Liver (tissue), 7 donors: ENCODE measurements at regions not wholly inside any gene's neighbourhood (a gene's known extent, or its start where the extent isn't known, plus 50 kb on each side); places are given as distances from the start of the nearest gene placed in this dataset.

Experiments
- DNase-seq: peaks from one replicate; pipeline ENCODE4 v3.0.0-alpha.2; 2017; ENCODE audit warnings: low spot score
- H3K27ac ChIP-seq, 2 donors: one replicate each; pipeline ENCODE4 v1.7.0; 2013; ENCODE audit warnings: inconsistent platforms in 2 of 2, low read length in 2 of 2, control low read depth in 1 of 2, low read depth in 1 of 2, mild to moderate bottlenecking in 1 of 2
- H3K27me3 ChIP-seq, 4 donors: one replicate each; pipeline versions ENCODE4 v1.6.1 to v1.7.0; 2013; ENCODE audit warnings: low read length in 3 of 4, inconsistent platforms in 1 of 4, mild to moderate bottlenecking in 1 of 4, moderate library complexity in 1 of 4; ENCODE audit not compliant: control insufficient read depth in 4 of 4, insufficient read depth in 4 of 4
- H3K36me3 ChIP-seq, 4 donors: one replicate each; pipeline versions ENCODE4 v1.6.1 to v1.7.0; 2013; ENCODE audit warnings: low read length in 3 of 4, mild to moderate bottlenecking in 3 of 4, low read depth in 1 of 4, moderate library complexity in 1 of 4; ENCODE audit not compliant: control insufficient read depth in 4 of 4, insufficient read depth in 3 of 4
- H3K4me1 ChIP-seq, 4 donors: one replicate each; pipeline versions ENCODE4 v1.6.1 to v1.7.0; 2013; ENCODE audit warnings: low read length in 3 of 4, mild to moderate bottlenecking in 3 of 4, moderate library complexity in 1 of 4; ENCODE audit not compliant: control insufficient read depth in 4 of 4, insufficient read depth in 4 of 4
- H3K4me3 ChIP-seq, 3 donors: one replicate each; pipeline versions ENCODE4 v1.6.1 to v1.7.0; 2013; ENCODE audit warnings: low read length in 3 of 3, control low read depth in 1 of 3, low read depth in 1 of 3, mild to moderate bottlenecking in 1 of 3
- H3K9ac ChIP-seq, 2 donors: one replicate each; pipeline ENCODE4 v1.7.0; 2013; ENCODE audit warnings: low read length in 2 of 2, mild to moderate bottlenecking in 2 of 2, moderate library complexity in 2 of 2, control low read depth in 1 of 2, low read depth in 1 of 2
- H3K9me3 ChIP-seq, 4 donors: one replicate each; pipeline versions ENCODE4 v1.6.1 to v1.7.0; 2013; ENCODE audit warnings: low read length in 3 of 4; ENCODE audit not compliant: control insufficient read depth in 4 of 4
- ATF3 ChIP-seq: IDR thresholded peaks from 2 replicates; pipeline ENCODE4 v1.6.1; 2016; ENCODE audit warnings: antibody characterized with exemption
- EGR1 ChIP-seq, 2 donors: IDR thresholded peaks; 2 replicates each; pipeline ENCODE4 v1.6.1; 2016 to 2018; ENCODE audit warnings: antibody characterized with exemption in 2 of 2, low read depth in 2 of 2
- FOXA1 ChIP-seq: IDR thresholded peaks from 2 replicates; pipeline ENCODE4 v1.6.1; 2016; ENCODE audit warnings: antibody characterized with exemption
- FOXA2 ChIP-seq: IDR thresholded peaks from 2 replicates; pipeline ENCODE4 v1.6.1; 2016; ENCODE audit warnings: antibody characterized with exemption
- GABPA ChIP-seq, 2 donors: IDR thresholded peaks in 1 of 2; conservative IDR thresholded peaks in 1 of 2; 2 replicates each; pipeline ENCODE4 v1.6.1; 2016; ENCODE audit warnings: antibody characterized with exemption in 2 of 2, mild to moderate bottlenecking in 1 of 2, moderate library complexity in 1 of 2
- HNF4A ChIP-seq, 2 donors: conservative IDR thresholded peaks; 2 replicates each; pipeline ENCODE4 v1.6.1; 2016; ENCODE audit warnings: antibody characterized with exemption in 2 of 2, mild to moderate bottlenecking in 2 of 2
- HNF4G ChIP-seq: IDR thresholded peaks from 2 replicates; pipeline ENCODE4 v1.6.1; 2016; ENCODE audit warnings: antibody characterized with exemption
- JUND ChIP-seq, 2 donors: IDR thresholded peaks; 2 replicates each; pipeline ENCODE4 v1.6.1; 2016; ENCODE audit warnings: antibody characterized with exemption in 2 of 2
- NR2F2 ChIP-seq: IDR thresholded peaks from 2 replicates; pipeline ENCODE4 v1.6.1; 2016; ENCODE audit warnings: antibody characterized with exemption
- RXRA ChIP-seq, 2 donors: IDR thresholded peaks; 2 replicates each; pipeline ENCODE4 v1.6.1; 2017 to 2018; ENCODE audit warnings: antibody characterized with exemption in 2 of 2, mild to moderate bottlenecking in 1 of 2
- SP1 ChIP-seq: IDR thresholded peaks from 2 replicates; pipeline ENCODE4 v1.6.1; 2018; ENCODE audit warnings: antibody characterized with exemption, mild to moderate bottlenecking
- TAF1 ChIP-seq: conservative IDR thresholded peaks from 2 replicates; pipeline ENCODE4 v1.6.1; 2016; ENCODE audit warnings: antibody characterized with exemption, mild to moderate bottlenecking
- YY1 ChIP-seq: IDR thresholded peaks from 2 replicates; pipeline ENCODE4 v1.6.1; 2016; ENCODE audit warnings: antibody characterized with exemption, mild to moderate bottlenecking
- ZBTB33 ChIP-seq: IDR thresholded peaks from 2 replicates; pipeline ENCODE4 v1.6.1; 2016; ENCODE audit warnings: antibody characterized with exemption
- WGBS: extraction: QIAGEN DNeasy Blood & Tissue Kit; methylation state at CpG from one replicate; pipeline ENCODE4 v1.1.7; 2013; 5-methylcytosine and 5-hydroxymethylcytosine counted together
- TF ChIP-seq, protein P1 (sequence below): IDR thresholded peaks from 2 replicates; pipeline ENCODE4 v1.6.1; 2016; ENCODE audit warnings: antibody characterized with exemption
- TF ChIP-seq, protein P2 (sequence below): IDR thresholded peaks from 2 replicates; pipeline ENCODE4 v1.6.1; 2016; ENCODE audit warnings: antibody characterized with exemption, mild to moderate bottlenecking
- donor health status: healthy.
- donor health status: healthy.
- donor health status: healthy.
- donor health status: healthy.

DNA sequence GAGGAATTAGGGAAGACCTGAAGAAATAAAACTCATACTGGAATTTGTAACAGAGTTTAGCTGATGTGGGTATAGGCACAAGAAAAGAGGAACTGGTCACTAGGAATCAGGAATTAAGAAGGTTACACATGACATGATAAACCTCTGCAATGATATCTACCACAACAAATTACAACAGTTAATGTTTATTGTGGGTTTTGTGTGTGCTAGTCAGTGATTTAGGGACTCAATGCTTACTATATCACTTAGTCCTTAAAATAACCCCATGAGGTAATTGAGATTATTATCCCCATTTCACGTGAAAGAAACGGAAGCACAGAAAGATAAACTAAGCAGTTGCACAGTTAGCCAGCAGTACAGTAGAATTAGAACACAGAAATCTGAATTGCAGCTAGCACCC, 415.8 kb upstream of the ZEB2 start:
- no peaks in the 10 kb centered on the region for H3K9me3 ChIP-seq
- DNase-seq, result no peak
- H3K9ac ChIP-seq, result no peak overlapping the region
- no peaks in the 10 kb centered on the region for H3K36me3 ChIP-seq
- 76% methylated on average over 2 of the region's 2 CpGs for WGBS
- peaks cover 0 to 15% (median 4%) of the 10 kb centered on the region in 4 donors for H3K4me1 ChIP-seq
- TF ChIP-seq FOXA1 (no peak), ATF3 (no peak), NR2F2 (no peak), GABPA (IDR thresholded peaks at IDR 0.05 in 1 of 2, conservative IDR thresholded peaks at IDR 0.05 in 1 of 2) (no peak), JUND (IDR thresholded peaks at IDR 0.05) (no peak), SP1 (no peak), YY1 (no peak), ZBTB33 (no peak), HNF4A (conservative IDR thresholded peaks at IDR 0.05) (no peak), RXRA (IDR thresholded peaks at IDR 0.05) (no peak), HNF4G (no peak)
- TF ChIP-seq, protein P1, sequence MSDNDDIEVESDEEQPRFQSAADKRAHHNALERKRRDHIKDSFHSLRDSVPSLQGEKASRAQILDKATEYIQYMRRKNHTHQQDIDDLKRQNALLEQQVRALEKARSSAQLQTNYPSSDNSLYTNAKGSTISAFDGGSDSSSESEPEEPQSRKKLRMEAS, result no peak
- no peaks in the 10 kb centered on the region for H3K27me3 ChIP-seq
- no peak overlapping the region for H3K4me3 ChIP-seq
- H3K27ac ChIP-seq, result no peak overlapping the region

DNA sequence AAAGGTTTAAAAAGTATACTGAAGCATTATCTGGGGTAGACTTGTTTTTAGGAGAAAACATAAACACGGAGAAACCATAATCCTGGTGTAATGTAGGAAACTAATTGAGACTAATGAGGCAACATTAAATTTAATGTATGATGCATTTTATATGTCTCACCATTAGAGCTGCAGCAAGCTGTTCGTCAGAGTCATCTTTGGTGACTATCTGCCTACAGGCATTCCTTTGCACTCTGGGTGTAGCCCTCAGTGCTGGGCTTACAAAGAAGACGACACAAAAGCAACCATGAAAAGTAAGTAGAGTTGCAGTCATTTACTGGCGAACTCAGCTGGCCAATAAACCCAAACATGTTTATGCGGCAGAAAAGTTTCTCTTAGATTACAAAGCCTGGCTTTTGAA, 415.3 kb upstream of the ZEB2 start:
- Histone ChIP-seq H3K27me3 (no peaks in the 10 kb centered on the region), H3K4me3 (no peak overlapping the region), H3K27ac (no peak overlapping the region), H3K9me3 (no peaks in the 10 kb centered on the region), H3K36me3 (no peaks in the 10 kb centered on the region), H3K4me1 (peaks cover 0 to 15% (median 4%) of the 10 kb centered on the region in 4 donors), H3K9ac (no peak overlapping the region)
- TF ChIP-seq TAF1, result no peak
- TF ChIP-seq SP1, result no peak
- TF ChIP-seq ATF3, result no peak
- no peak for TF ChIP-seq YY1
- no peak for TF ChIP-seq FOXA2
- TF ChIP-seq JUND (IDR thresholded peaks at IDR 0.05), result no peak
- TF ChIP-seq, protein P1, result no peak
- TF ChIP-seq, protein P2, sequence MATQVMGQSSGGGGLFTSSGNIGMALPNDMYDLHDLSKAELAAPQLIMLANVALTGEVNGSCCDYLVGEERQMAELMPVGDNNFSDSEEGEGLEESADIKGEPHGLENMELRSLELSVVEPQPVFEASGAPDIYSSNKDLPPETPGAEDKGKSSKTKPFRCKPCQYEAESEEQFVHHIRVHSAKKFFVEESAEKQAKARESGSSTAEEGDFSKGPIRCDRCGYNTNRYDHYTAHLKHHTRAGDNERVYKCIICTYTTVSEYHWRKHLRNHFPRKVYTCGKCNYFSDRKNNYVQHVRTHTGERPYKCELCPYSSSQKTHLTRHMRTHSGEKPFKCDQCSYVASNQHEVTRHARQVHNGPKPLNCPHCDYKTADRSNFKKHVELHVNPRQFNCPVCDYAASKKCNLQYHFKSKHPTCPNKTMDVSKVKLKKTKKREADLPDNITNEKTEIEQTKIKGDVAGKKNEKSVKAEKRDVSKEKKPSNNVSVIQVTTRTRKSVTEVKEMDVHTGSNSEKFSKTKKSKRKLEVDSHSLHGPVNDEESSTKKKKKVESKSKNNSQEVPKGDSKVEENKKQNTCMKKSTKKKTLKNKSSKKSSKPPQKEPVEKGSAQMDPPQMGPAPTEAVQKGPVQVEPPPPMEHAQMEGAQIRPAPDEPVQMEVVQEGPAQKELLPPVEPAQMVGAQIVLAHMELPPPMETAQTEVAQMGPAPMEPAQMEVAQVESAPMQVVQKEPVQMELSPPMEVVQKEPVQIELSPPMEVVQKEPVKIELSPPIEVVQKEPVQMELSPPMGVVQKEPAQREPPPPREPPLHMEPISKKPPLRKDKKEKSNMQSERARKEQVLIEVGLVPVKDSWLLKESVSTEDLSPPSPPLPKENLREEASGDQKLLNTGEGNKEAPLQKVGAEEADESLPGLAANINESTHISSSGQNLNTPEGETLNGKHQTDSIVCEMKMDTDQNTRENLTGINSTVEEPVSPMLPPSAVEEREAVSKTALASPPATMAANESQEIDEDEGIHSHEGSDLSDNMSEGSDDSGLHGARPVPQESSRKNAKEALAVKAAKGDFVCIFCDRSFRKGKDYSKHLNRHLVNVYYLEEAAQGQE, result no peak
- TF ChIP-seq ZBTB33, result no peak
- TF ChIP-seq FOXA1, result no peak
- no peak for TF ChIP-seq EGR1 (IDR thresholded peaks at IDR 0.05; ENCODE audit: low read depth in 2 of 2)
- no peak for DNase-seq
- 89% methylated on average over 5 of the region's 5 CpGs for WGBS
